Hematopoietic multipotent progenitor cell (in vitro differentiated cells): ENCODE measurements at regions not wholly inside any gene's neighbourhood (a gene's known extent, or its start where the extent isn't known, plus 50 kb on each side); places are given as distances from the start of the nearest gene placed in this dataset.

Experiments used
- DNase-seq, 3 donors: peaks; one replicate each; pipeline ENCODE4 v3.0.0-alpha.2; 2011 to 2015; ENCODE audit warnings: low read depth in 2 of 3, low spot score in 2 of 3

DNA sequence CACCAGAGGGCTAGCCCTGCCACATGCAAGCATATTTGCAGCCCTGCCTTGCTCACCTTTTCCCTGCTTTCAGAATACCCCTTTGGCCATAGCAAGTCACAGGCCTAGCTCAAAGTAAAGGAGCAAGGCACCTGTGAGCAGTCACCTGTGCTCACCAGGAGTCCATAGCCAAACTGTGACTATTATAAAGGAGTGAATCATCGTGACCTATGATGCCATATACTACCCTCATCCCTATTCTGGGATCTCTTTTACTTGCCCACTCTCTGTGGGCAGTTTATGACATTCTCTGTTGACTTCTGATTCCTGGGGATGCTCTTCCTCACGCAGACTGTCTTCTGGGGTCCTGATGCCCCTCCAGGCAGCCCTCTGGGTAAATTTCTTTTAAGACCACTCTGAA is 200.5 kb upstream of the NLRP1 start:
- DNase-seq: no peak

DNA sequence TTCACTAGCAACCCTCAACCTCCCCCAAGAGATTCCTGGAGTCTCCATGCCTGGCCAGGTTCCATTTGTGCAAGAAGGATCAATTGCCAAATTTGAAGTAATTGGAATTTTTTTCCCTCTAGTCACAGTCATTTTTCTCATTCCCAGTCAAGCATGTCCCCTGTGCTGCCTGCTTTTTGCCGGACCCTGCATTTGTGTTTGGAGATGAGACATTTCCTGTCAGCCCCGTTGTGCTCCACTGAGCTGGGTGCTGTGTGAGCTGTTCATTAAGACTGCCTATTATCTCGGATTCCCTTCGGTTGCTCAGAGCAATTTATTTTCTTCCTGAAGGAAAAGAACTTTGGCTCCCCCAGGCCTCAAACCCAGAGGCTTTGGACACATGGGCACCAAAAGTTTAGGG is 201.0 kb upstream of the NLRP1 start:
- DNase-seq: no peak

GRCh38 chr17:5785867-5786509 is 201.7 kb upstream of the NLRP1 start:
- DNase-seq: no peak

DNA sequence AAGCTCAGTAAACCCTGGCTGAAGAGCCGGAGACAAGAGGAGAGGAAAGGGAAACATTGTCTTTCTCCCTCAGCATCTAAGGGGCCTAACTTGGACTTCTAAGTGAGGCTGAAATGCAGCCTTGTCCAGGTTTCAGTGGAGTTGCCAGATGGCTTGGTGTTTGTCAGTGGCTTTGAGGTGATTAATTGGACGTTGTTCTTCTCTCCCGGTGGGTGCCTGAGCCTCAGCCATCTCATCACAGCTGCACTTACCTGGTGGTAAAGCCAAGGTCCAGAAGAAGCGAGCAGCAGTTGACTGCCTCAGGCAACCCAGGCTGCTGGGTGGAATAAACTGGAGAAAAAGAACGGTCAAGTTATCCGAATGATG is 202.2 kb upstream of the NLRP1 start:
- no peak for DNase-seq

DNA sequence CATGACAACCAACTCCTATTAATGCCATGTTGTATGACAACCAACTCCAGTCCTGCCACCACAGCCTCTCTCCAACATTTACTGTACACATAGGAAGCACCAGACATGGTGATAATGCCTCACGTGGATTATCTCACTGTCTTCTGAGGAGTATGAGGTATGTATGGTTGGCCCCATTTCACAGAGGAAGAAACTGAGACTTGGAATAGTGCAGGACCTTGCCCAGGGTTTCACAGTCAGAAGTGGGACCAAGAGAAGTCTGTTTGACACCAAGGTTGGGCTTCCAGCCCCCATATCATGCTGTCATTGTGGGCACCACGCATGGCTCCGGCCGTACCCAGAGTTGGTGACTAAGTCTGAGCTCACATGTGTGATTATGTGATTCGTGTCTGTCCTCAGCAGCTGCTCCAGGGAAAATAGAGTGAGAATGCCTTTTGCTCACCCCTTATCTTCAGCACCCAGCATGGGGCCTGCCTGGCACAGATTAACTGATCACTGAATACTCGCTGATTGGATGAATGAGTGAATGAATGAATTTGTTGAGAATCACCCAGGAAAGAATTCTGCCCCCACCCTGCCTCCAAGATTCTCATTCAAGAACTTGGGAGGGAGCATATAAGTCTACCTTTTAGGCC is 204.1 kb upstream of the NLRP1 start:
- DNase-seq: no peak

GRCh38 chr17:5789528-5789927 is 205.2 kb upstream of the NLRP1 start:
- no peak for DNase-seq

GRCh38 chr17:5793157-5793556 is 208.8 kb upstream of the NLRP1 start:
- DNase-seq: no peak

GRCh38 chr17:5793899-5794298 is 209.6 kb upstream of the NLRP1 start:
- no peak for DNase-seq

- DNase-seq: no peak
Observed at GRCh38 chr17:5794385-5794784, 210.1 kb upstream of the NLRP1 start.

DNA sequence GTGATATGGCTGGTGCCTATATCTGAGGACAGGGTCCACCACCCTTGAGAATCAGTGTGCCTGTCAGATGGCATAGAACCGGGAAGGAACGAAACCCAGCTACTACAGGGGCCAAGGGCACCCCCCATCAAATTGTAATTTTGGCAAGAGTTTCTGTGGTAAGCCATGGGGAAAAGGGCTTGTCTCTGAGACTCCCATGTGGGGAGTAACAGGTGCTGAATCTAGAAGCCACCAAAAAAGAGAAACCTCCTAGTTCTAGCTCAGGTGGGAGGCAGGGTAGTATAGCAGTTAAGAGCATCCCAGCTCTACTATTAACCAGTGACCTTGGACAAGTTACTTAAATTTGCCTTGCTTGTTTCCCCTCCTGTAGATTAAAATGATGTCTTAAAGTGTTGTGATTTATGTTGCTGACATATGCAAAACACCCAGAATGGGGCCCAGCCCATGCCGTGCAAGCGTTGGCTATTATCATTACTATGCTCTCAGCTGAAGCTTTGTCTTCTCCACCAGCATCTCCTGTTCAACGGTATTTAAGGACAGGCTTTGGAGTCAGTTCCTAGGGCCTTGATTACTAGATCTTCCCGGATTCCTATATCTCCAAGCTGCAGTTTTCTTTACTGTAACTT is 210.7 kb upstream of the NLRP1 start:
- DNase-seq: no peak

- no peak for DNase-seq
Observed at GRCh38 chr17:5797447-5798050, 213.2 kb upstream of the NLRP1 start.

- DNase-seq: no peak
Observed at GRCh38 chr17:5798094-5798493, 213.8 kb upstream of the NLRP1 start.

GRCh38 chr17:5800131-5800530 is 215.8 kb upstream of the NLRP1 start:
- no peak for DNase-seq

- DNase-seq: no peak
Observed at GRCh38 chr17:5800646-5801045, 216.3 kb upstream of the NLRP1 start.

- no peak for DNase-seq
Observed at GRCh38 chr17:5804251-5804650, 219.9 kb upstream of the NLRP1 start.

DNA sequence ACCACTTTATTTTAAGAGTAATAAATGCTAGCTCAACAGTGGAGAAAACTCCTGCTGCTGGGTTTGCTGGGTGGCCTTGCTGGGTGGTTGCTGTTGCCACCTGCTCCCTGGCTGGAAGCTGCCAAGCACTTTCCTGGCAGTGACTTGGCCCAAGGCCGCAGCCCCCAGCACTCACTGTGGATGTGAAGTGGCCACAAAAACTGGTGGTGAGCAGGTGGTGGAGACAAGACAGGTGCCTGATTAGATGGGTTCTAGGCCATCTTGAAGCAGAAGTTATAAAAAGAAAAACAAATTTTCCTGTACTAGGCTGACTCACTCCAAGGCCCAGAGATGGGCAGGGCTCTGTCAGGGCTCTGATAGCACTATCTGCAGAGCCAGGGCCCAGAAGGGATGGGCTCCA is 224.7 kb upstream of the NLRP1 start:
- no peak for DNase-seq

DNA sequence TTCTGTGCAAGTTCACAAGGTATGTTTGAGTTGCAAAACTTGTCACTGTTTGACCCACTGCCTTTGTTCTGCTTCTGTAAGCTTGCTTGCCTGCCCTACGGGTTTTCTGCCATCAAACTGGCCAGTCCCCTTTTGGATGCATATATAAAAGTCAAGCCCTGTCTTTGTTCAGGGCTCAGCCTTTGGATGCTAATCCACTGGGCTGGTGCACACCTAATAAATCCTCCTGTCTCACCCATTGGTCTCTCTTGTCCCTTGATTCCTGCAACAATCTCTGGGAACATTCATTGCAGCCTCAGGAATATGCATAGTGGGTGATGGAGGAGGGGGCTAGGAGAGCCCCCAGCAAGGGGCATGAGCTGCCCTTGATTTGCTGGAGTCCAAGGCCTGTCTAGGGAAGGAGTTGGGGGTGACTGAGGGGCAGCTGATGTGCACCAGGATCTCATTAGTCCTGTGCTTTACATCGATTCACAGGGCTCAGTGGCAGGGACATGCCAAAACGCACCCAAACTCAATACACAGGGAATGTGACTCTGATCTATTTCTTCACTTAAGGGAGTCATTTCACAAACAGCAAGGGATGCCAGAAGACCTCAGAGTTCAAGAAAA is 225.4 kb upstream of the NLRP1 start:
- no peak for DNase-seq

DNA sequence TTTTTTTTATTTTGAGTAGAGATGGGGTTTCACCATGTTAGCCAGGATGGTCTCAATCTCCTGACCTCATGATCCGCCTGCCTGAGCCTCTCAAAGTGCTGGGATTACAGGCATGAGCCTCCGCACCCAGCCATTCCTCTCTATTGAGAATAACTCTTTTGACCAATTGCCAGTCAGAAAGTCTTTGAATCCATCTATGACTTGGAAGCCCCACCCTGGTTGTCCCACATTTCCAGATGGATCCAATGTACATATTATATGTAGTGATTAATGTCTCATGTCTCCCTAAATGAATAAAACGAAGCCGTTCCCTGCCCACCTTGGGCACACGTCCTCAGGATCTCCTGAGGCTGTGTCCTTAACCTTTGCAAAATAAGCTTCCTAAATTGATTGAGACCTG is 228.3 kb upstream of the NLRP1 start:
- no peak for DNase-seq

DNA sequence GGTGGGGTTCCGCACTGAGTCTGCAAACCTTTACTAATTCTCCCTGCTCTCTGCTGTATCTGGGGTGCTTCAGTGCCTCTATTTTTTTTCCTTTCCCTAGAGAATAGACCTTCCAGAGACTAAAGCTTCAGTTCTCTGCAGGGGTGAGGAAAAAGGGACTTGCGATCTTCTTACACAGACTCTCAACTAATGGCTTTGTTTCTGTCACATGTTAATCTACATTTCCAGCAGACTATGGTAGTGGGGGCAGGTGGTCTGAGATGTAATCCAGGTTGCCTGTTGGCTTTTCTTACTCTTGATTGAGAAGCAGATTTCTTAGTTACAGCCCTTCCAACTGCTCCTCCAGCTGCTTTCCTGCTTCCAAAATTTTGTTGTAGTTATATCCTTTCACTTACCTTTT is 229.0 kb upstream of the NLRP1 start:
- no peak for DNase-seq

DNA sequence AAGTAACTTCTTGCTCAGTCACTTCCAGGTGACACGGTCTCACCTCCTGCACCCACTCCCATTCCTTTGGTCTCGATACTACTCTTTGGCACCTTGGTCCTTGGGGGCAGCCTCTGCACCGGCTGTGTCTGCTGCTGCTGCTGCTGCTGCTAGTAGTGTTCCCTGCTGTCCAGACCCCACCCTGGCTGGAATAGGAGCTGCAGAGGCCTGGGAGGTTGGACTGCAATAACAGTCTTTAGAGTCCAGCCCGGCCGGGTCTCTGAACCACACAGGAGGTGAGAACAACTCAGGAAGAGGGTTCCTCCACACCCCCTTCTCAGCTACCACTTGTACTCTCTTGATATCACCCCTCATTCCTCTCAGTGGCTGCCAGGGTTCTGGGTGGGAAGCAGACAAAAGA is 231.1 kb upstream of the NLRP1 start:
- DNase-seq: no peak

DNA sequence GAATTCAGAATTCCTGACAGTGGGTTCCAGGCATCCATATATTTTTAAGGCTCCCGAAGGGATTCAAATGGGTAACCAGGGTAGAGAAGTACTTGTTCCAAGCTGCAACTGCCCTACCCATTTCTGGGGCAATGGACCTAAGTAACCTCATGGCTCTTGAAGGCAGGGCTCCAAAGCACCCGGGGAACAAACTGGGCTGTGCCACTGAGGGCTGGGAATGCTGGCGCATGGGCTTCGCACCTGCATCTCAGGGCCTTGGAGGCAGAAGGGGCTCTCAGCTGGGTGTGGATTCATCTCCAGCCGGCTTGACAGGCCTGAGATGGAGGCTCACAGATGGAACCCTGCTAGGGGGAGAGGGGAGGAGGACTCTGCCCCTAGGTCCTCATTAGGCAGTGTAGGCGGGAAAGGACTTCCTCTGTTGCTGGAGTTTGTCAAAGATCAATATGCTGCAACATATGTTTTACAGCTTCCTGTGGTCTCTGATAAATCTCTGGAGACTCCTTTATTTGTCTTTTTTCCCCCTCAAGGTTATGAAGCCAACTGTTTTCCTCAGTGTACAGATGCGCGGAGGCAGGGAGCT is 232.3 kb upstream of the NLRP1 start:
- no peak for DNase-seq
